ENCODE measurements at regions not wholly inside any gene's neighbourhood (a gene's known extent, or its start where the extent isn't known, plus 50 kb on each side); places are given as distances from the start of the nearest gene placed in this dataset.

- no peak overlapping the region for H3K9ac ChIP-seq (ENCODE audit: low read depth in 1 of 2, low read length in 2 of 2)
- no peaks in the 10 kb centered on the region for H3K27me3 ChIP-seq (ENCODE audit: control insufficient read depth in 1 of 2, insufficient read depth in 2 of 2, low read length in 2 of 2)
- H3K4me1 ChIP-seq (ENCODE audit: control insufficient read depth in 1 of 2, insufficient read depth in 2 of 2, low read length in 2 of 2): no peaks in the 10 kb centered on the region
- H3K9me3 ChIP-seq (ENCODE audit: control insufficient read depth in 1 of 2, low read length in 2 of 2): peaks cover 0 to 3% of the 10 kb centered on the region in 2 donors
- H3K36me3 ChIP-seq (ENCODE audit: control insufficient read depth in 1 of 2, insufficient read depth in 2 of 2, low read length in 2 of 2): no peaks in the 10 kb centered on the region
- no peak overlapping the region for H3K4me3 ChIP-seq (ENCODE audit: low read depth in 1 of 2, low read length in 2 of 2)
- no peak overlapping the region for H3K27ac ChIP-seq (ENCODE audit: low read depth, low read length)
Measured at GRCh38 chr13:84655677-84656076, 773.4 kb upstream of the SLITRK1 start.

- Histone ChIP-seq H3K4me1 (ENCODE audit: control insufficient read depth in 1 of 2, insufficient read depth in 2 of 2, low read length in 2 of 2) (no peaks in the 10 kb centered on the region), H3K27me3 (ENCODE audit: control insufficient read depth in 1 of 2, insufficient read depth in 2 of 2, low read length in 2 of 2) (no peaks in the 10 kb centered on the region), H3K27ac (ENCODE audit: low read depth, low read length) (no peak overlapping the region), H3K9ac (ENCODE audit: low read depth in 1 of 2, low read length in 2 of 2) (no peak overlapping the region), H3K4me3 (ENCODE audit: low read depth in 1 of 2, low read length in 2 of 2) (no peak overlapping the region), H3K9me3 (ENCODE audit: control insufficient read depth in 1 of 2, low read length in 2 of 2) (peaks cover 0 to 3% of the 10 kb centered on the region in 2 donors), H3K36me3 (ENCODE audit: control insufficient read depth in 1 of 2, insufficient read depth in 2 of 2, low read length in 2 of 2) (no peaks in the 10 kb centered on the region)
Measured at GRCh38 chr13:84654654-84655275, 772.5 kb upstream of the SLITRK1 start.

- Histone ChIP-seq H3K4me3 (ENCODE audit: low read depth in 1 of 2, low read length in 2 of 2) (no peak overlapping the region), H3K4me1 (ENCODE audit: control insufficient read depth in 1 of 2, insufficient read depth in 2 of 2, low read length in 2 of 2) (no peaks in the 10 kb centered on the region), H3K27me3 (ENCODE audit: control insufficient read depth in 1 of 2, insufficient read depth in 2 of 2, low read length in 2 of 2) (no peaks in the 10 kb centered on the region), H3K9me3 (ENCODE audit: control insufficient read depth in 1 of 2, low read length in 2 of 2) (peaks cover 0 to 3% of the 10 kb centered on the region in 2 donors), H3K36me3 (ENCODE audit: control insufficient read depth in 1 of 2, insufficient read depth in 2 of 2, low read length in 2 of 2) (no peaks in the 10 kb centered on the region), H3K9ac (ENCODE audit: low read depth in 1 of 2, low read length in 2 of 2) (no peak overlapping the region), H3K27ac (ENCODE audit: low read depth, low read length) (no peak overlapping the region)
Measured at GRCh38 chr13:84653915-84654534, 771.8 kb upstream of the SLITRK1 start.

- Histone ChIP-seq H3K27me3 (ENCODE audit: control insufficient read depth in 1 of 2, insufficient read depth in 2 of 2, low read length in 2 of 2) (no peaks in the 10 kb centered on the region), H3K4me3 (ENCODE audit: low read depth in 1 of 2, low read length in 2 of 2) (no peak overlapping the region), H3K36me3 (ENCODE audit: control insufficient read depth in 1 of 2, insufficient read depth in 2 of 2, low read length in 2 of 2) (no peaks in the 10 kb centered on the region), H3K9me3 (ENCODE audit: control insufficient read depth in 1 of 2, low read length in 2 of 2) (peaks cover 0 to 3% of the 10 kb centered on the region in 2 donors), H3K4me1 (ENCODE audit: control insufficient read depth in 1 of 2, insufficient read depth in 2 of 2, low read length in 2 of 2) (no peaks in the 10 kb centered on the region), H3K27ac (ENCODE audit: low read depth, low read length) (no peak overlapping the region), H3K9ac (ENCODE audit: low read depth in 1 of 2, low read length in 2 of 2) (no peak overlapping the region)
Measured at GRCh38 chr13:84651705-84652104, 769.4 kb upstream of the SLITRK1 start.

GRCh38 chr13:84651288-84651687 is 769.0 kb upstream of the SLITRK1 start:
- Histone ChIP-seq H3K9ac (ENCODE audit: low read depth in 1 of 2, low read length in 2 of 2) (no peak overlapping the region), H3K36me3 (ENCODE audit: control insufficient read depth in 1 of 2, insufficient read depth in 2 of 2, low read length in 2 of 2) (no peaks in the 10 kb centered on the region), H3K9me3 (ENCODE audit: control insufficient read depth in 1 of 2, low read length in 2 of 2) (peaks cover 0 to 3% of the 10 kb centered on the region in 2 donors), H3K27me3 (ENCODE audit: control insufficient read depth in 1 of 2, insufficient read depth in 2 of 2, low read length in 2 of 2) (no peaks in the 10 kb centered on the region), H3K4me1 (ENCODE audit: control insufficient read depth in 1 of 2, insufficient read depth in 2 of 2, low read length in 2 of 2) (no peaks in the 10 kb centered on the region), H3K4me3 (ENCODE audit: low read depth in 1 of 2, low read length in 2 of 2) (no peak overlapping the region), H3K27ac (ENCODE audit: low read depth, low read length) (no peak overlapping the region)

GRCh38 chr13:84649853-84650252 is 767.6 kb upstream of the SLITRK1 start:
- Histone ChIP-seq H3K27ac (ENCODE audit: low read depth, low read length) (no peak overlapping the region), H3K9me3 (ENCODE audit: control insufficient read depth in 1 of 2, low read length in 2 of 2) (peaks cover 0 to 3% of the 10 kb centered on the region in 2 donors), H3K36me3 (ENCODE audit: control insufficient read depth in 1 of 2, insufficient read depth in 2 of 2, low read length in 2 of 2) (no peaks in the 10 kb centered on the region), H3K4me1 (ENCODE audit: control insufficient read depth in 1 of 2, insufficient read depth in 2 of 2, low read length in 2 of 2) (no peaks in the 10 kb centered on the region), H3K27me3 (ENCODE audit: control insufficient read depth in 1 of 2, insufficient read depth in 2 of 2, low read length in 2 of 2) (no peaks in the 10 kb centered on the region), H3K4me3 (ENCODE audit: low read depth in 1 of 2, low read length in 2 of 2) (no peak overlapping the region), H3K9ac (ENCODE audit: low read depth in 1 of 2, low read length in 2 of 2) (no peak overlapping the region)

GRCh38 chr13:84648069-84648640 is 765.9 kb upstream of the SLITRK1 start:
- H3K36me3 ChIP-seq (ENCODE audit: control insufficient read depth in 1 of 2, insufficient read depth in 2 of 2, low read length in 2 of 2): no peaks in the 10 kb centered on the region
- no peak overlapping the region for H3K4me3 ChIP-seq (ENCODE audit: low read depth in 1 of 2, low read length in 2 of 2)
- H3K4me1 ChIP-seq (ENCODE audit: control insufficient read depth in 1 of 2, insufficient read depth in 2 of 2, low read length in 2 of 2): no peaks in the 10 kb centered on the region
- no peak overlapping the region for H3K9ac ChIP-seq (ENCODE audit: low read depth in 1 of 2, low read length in 2 of 2)
- H3K27me3 ChIP-seq (ENCODE audit: control insufficient read depth in 1 of 2, insufficient read depth in 2 of 2, low read length in 2 of 2): no peaks in the 10 kb centered on the region
- no peak overlapping the region for H3K27ac ChIP-seq (ENCODE audit: low read depth, low read length)
- no peaks in the 10 kb centered on the region for H3K9me3 ChIP-seq (ENCODE audit: control insufficient read depth in 1 of 2, low read length in 2 of 2)

GRCh38 chr13:84646957-84647356 is 764.7 kb upstream of the SLITRK1 start:
- Histone ChIP-seq H3K4me3 (ENCODE audit: low read depth in 1 of 2, low read length in 2 of 2) (no peak overlapping the region), H3K27me3 (ENCODE audit: control insufficient read depth in 1 of 2, insufficient read depth in 2 of 2, low read length in 2 of 2) (no peaks in the 10 kb centered on the region), H3K9me3 (ENCODE audit: control insufficient read depth in 1 of 2, low read length in 2 of 2) (no peaks in the 10 kb centered on the region), H3K4me1 (ENCODE audit: control insufficient read depth in 1 of 2, insufficient read depth in 2 of 2, low read length in 2 of 2) (no peaks in the 10 kb centered on the region), H3K9ac (ENCODE audit: low read depth in 1 of 2, low read length in 2 of 2) (no peak overlapping the region), H3K36me3 (ENCODE audit: control insufficient read depth in 1 of 2, insufficient read depth in 2 of 2, low read length in 2 of 2) (no peaks in the 10 kb centered on the region), H3K27ac (ENCODE audit: low read depth, low read length) (no peak overlapping the region)

GRCh38 chr13:84645196-84646012 is 763.1 kb upstream of the SLITRK1 start:
- H3K36me3 ChIP-seq (ENCODE audit: control insufficient read depth in 1 of 2, insufficient read depth in 2 of 2, low read length in 2 of 2): no peaks in the 10 kb centered on the region
- H3K4me3 ChIP-seq (ENCODE audit: low read depth in 1 of 2, low read length in 2 of 2): no peak overlapping the region
- H3K4me1 ChIP-seq (ENCODE audit: control insufficient read depth in 1 of 2, insufficient read depth in 2 of 2, low read length in 2 of 2): no peaks in the 10 kb centered on the region
- H3K9ac ChIP-seq (ENCODE audit: low read depth in 1 of 2, low read length in 2 of 2): no peak overlapping the region
- no peaks in the 10 kb centered on the region for H3K27me3 ChIP-seq (ENCODE audit: control insufficient read depth in 1 of 2, insufficient read depth in 2 of 2, low read length in 2 of 2)
- H3K9me3 ChIP-seq (ENCODE audit: control insufficient read depth in 1 of 2, low read length in 2 of 2): no peaks in the 10 kb centered on the region
- no peak overlapping the region for H3K27ac ChIP-seq (ENCODE audit: low read depth, low read length)

- no peaks in the 10 kb centered on the region for H3K36me3 ChIP-seq (ENCODE audit: control insufficient read depth in 1 of 2, insufficient read depth in 2 of 2, low read length in 2 of 2)
- no peaks in the 10 kb centered on the region for H3K4me1 ChIP-seq (ENCODE audit: control insufficient read depth in 1 of 2, insufficient read depth in 2 of 2, low read length in 2 of 2)
- no peak overlapping the region for H3K27ac ChIP-seq (ENCODE audit: low read depth, low read length)
- H3K4me3 ChIP-seq (ENCODE audit: low read depth in 1 of 2, low read length in 2 of 2): no peak overlapping the region
- H3K27me3 ChIP-seq (ENCODE audit: control insufficient read depth in 1 of 2, insufficient read depth in 2 of 2, low read length in 2 of 2): no peaks in the 10 kb centered on the region
- no peak overlapping the region for H3K9ac ChIP-seq (ENCODE audit: low read depth in 1 of 2, low read length in 2 of 2)
- H3K9me3 ChIP-seq (ENCODE audit: control insufficient read depth in 1 of 2, low read length in 2 of 2): no peaks in the 10 kb centered on the region
Measured at GRCh38 chr13:84641491-84641890, 759.2 kb upstream of the SLITRK1 start.

Data from duodenal mucosa (tissue), 2 donors.